Transverse colon (tissue), 4 donors: ENCODE measurements at regions not wholly inside any gene's neighbourhood (a gene's known extent, or its start where the extent isn't known, plus 50 kb on each side); places are given as distances from the start of the nearest gene placed in this dataset.

Source experiments
- CTCF ChIP-seq, 5 experiments: fragments of 200-600 bp in 3 of 5; fragments of 450-650 bp in 2 of 5; sonication (generic) in 3 of 5; IDR thresholded peaks; 1 replicate in 2 of 5; 2 replicates in 3 of 5; pipeline ENCODE4 v1.5.1; 2016 to 2017; ENCODE audit warnings: antibody characterized with exemption in 5 of 5, inconsistent platforms in 3 of 5, mild to moderate bottlenecking in 2 of 5, moderate library complexity in 1 of 5
- EP300 ChIP-seq: sonication (generic); formaldehyde crosslinking; IDR thresholded peaks from one replicate; pipeline ENCODE4 v1.6.1; 2017; ENCODE audit warnings: antibody characterized with exemption, low read depth
- POLR2AphosphoS5 ChIP-seq, 3 donors: sonication (generic); formaldehyde crosslinking; IDR thresholded peaks; one replicate each; pipeline ENCODE4 v1.6.1; 2016; ENCODE audit warnings: antibody characterized with exemption in 3 of 3

- no peak for TF ChIP-seq CTCF (IDR thresholded peaks at IDR 0.05)
- TF ChIP-seq POLR2AphosphoS5 (IDR thresholded peaks at IDR 0.05) = no peak
- no peak for TF ChIP-seq EP300
Observed at GRCh38 chr1:242747233-242747632, 222.7 kb upstream of the PLD5 start.
